ENCODE measurements at regions not wholly inside any gene's neighbourhood (a gene's known extent, or its start where the extent isn't known, plus 50 kb on each side); places are given as distances from the start of the nearest gene placed in this dataset.
"Not testable (repeated sequence)": the region's sequence is repeated elsewhere in the genome, so short reads cannot be mapped to it uniquely, and the experiment has no call there.

DNA sequence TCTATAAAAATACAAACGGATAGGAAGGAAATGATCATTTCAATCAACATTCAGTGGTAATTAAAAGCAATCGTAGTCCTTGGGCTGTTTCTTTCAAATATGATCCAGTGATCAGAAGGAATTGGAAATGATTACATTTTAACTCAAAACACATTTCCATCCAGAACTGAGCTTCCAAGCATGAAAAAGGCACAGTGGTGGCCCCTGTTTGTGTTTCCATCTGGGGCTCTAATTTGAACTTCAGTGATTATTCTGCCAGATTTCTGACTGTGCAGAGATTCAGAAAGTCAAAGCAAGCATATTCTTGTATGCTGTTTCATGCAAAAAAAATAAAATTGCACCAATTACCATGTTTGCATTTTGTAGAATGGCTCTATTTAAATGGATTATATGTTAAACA is 157.0 kb upstream of the LMNTD1 start:
- H3K27ac ChIP-seq = no peak overlapping the region
- no peak for TF ChIP-seq ZFX (IDR thresholded peaks at IDR 0.05)
- TF ChIP-seq CTCF (conservative IDR thresholded peaks at IDR 0.05) = no peak

- not testable (repeated sequence) for H3K27ac ChIP-seq
Measured at GRCh38 chr12:25710938-25711605, 158.0 kb upstream of the LMNTD1 start.

DNA sequence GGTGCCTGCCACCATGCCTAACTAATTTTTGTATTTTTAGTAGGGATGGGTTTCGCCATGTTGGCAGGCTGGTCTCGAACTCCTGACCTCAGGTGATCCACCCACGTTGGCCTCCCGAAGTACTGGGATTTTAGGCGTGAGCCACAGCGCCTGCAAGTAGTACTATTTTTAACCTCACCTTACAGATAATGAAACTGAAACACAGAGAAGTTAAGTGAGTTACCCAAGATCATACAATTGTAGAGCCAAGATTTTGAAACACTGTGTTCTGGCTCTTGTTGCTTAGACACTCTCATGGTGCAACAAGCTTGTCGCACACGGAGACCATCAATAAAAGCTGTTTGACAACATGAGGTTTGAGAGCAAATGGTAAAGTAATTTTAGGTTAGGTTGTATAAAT is 159.1 kb upstream of the LMNTD1 start:
- TF ChIP-seq ZFX (IDR thresholded peaks at IDR 0.05) = no peak
- no peak for TF ChIP-seq CTCF (conservative IDR thresholded peaks at IDR 0.05)
- H3K27ac ChIP-seq = no peak overlapping the region

GRCh38 chr12:25713264-25713663 is 160.2 kb upstream of the LMNTD1 start:
- no peak for TF ChIP-seq CTCF (conservative IDR thresholded peaks at IDR 0.05)
- no peak for TF ChIP-seq ZFX (IDR thresholded peaks at IDR 0.05)
- no peak overlapping the region for H3K27ac ChIP-seq

DNA sequence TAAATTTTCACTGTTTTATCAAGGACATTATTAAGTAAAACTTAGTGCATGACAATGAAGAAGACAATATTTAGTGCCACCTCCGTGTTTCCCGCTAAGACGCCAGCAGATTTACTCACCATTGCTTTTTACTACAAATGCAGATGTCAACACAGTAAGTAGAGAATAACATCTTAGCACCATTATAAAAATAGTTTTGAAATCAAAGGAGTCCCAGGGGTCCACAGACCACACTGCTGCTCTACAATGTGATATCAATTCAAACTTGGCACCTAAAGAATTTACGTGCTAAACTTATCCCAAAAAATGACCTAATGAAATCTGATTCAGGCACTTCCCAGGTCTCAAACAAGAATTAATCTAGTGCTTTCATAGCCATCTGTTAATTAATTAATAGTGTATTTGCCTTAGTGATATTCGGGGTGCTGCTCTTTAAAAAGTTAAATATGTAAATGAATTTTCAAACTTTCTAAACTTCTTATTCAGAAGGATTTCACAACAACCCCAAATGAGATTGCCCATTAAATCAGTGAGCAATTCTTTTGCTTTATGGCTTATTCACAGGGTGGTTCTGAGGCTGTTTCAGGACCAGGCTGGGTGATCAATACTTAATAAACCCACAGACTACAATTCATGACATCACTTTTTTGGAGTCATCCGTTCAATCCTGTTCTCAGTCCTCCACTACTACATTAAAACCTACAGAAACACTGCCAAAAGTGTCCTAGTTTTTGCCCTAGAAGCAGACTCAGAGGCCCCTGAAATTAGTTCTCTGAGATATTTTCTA is 161.3 kb upstream of the LMNTD1 start:
- TF ChIP-seq ZFX (IDR thresholded peaks at IDR 0.05) = no peak
- H3K27ac ChIP-seq = no peak overlapping the region

DNA sequence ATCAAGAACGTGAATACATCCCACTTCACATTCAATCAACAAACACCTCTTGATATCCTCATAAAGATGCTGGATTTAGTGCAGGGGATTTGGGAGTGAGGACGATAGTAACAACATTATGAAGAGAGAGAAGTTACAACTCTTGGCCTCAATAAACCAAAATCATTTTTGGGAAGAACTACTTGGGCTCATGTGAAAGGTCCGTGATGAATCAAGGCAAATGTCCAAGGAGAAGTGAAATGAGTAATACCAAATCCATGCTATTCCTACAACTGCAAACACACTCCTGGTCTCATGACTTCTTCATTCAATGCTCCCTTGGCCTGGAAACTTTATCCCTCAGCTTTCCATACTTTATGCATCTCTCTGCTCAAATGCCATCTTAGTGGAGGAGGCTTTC is 162.0 kb upstream of the LMNTD1 start:
- no peak overlapping the region for H3K27ac ChIP-seq
- no peak for TF ChIP-seq ZFX (IDR thresholded peaks at IDR 0.05)
- no peak for TF ChIP-seq CTCF (conservative IDR thresholded peaks at IDR 0.05)

GRCh38 chr12:25716842-25717241 is 163.8 kb upstream of the LMNTD1 start:
- H3K27ac ChIP-seq = no peak overlapping the region
- TF ChIP-seq CTCF (conservative IDR thresholded peaks at IDR 0.05) (no peak), ZFX (IDR thresholded peaks at IDR 0.05) (no peak)

DNA sequence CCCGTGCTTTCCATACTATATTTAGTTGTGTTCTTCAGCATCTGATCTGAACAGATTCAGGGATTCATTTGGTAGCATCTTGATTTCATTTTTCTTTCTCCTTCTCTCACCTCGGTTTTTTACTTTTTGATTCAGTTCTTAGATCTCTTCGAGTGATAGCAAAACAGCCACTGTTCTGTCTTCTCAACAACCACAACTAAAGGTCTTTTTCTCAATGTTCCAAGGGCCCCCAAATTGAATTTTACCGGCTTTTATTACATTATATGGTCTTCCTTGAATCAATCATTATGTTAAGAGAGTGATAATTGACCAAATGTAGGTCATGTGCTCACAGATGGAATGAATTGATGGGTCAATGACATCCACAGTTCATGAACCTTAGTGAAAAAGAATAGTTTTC is 164.5 kb upstream of the LMNTD1 start:
- H3K27ac ChIP-seq = no peak overlapping the region
- no peak for TF ChIP-seq CTCF (conservative IDR thresholded peaks at IDR 0.05)
- TF ChIP-seq ZFX (IDR thresholded peaks at IDR 0.05) = no peak

Data from C4-2B (cell line).